ENCODE measurements at regions not wholly inside any gene's neighbourhood (a gene's known extent, or its start where the extent isn't known, plus 50 kb on each side); places are given as distances from the start of the nearest gene placed in this dataset.

- ATAC-seq: no peak
- DNase-seq (ENCODE audit: low spot score): no peak
Measured at GRCh38 chr2:58532641-58533040, 291.5 kb upstream of the FANCL start.

GRCh38 chr2:58527647-58528046, 286.5 kb upstream of the FANCL start:
- no peak for DNase-seq (ENCODE audit: low spot score)
- no peak for ATAC-seq

- ATAC-seq: no peak
Measured at GRCh38 chr2:58521803-58522554, 280.9 kb upstream of the FANCL start.

GRCh38 chr2:58520903-58521302, 279.8 kb upstream of the FANCL start:
- ATAC-seq (no peak), DNase-seq (ENCODE audit: low spot score) (no peak)

More at GRCh38 chr2:58521803-58522554, 280.9 kb upstream of the FANCL start:
- DNase-seq (ENCODE audit: low spot score): no peak

- ATAC-seq (no peak), DNase-seq (ENCODE audit: low spot score) (no peak)
Measured at GRCh38 chr2:58517881-58518280, 276.8 kb upstream of the FANCL start.

- DNase-seq (ENCODE audit: low spot score) (no peak), ATAC-seq (no peak)
Measured at GRCh38 chr2:58516695-58517094, 275.6 kb upstream of the FANCL start.

GRCh38 chr2:58515827-58516573, 274.9 kb upstream of the FANCL start:
- no peak for ATAC-seq
- DNase-seq (ENCODE audit: low spot score): no peak

GRCh38 chr2:58514252-58514651, 273.1 kb upstream of the FANCL start:
- ATAC-seq (no peak), DNase-seq (ENCODE audit: low spot score) (no peak)

- no peak for ATAC-seq
Measured at GRCh38 chr2:58512878-58513277, 271.8 kb upstream of the FANCL start.

GRCh38 chr2:58508006-58508405, 266.9 kb upstream of the FANCL start:
- DNase-seq (ENCODE audit: low spot score): no peak
- ATAC-seq: no peak

More at GRCh38 chr2:58512878-58513277, 271.8 kb upstream of the FANCL start:
- no peak for DNase-seq (ENCODE audit: low spot score)

GRCh38 chr2:58503918-58504317, 262.8 kb upstream of the FANCL start:
- ATAC-seq: no peak

GRCh38 chr2:58502931-58503330, 261.8 kb upstream of the FANCL start:
- ATAC-seq (no peak), DNase-seq (ENCODE audit: low spot score) (no peak)

More at GRCh38 chr2:58503918-58504317, 262.8 kb upstream of the FANCL start:
- no peak for DNase-seq (ENCODE audit: low spot score)

GRCh38 chr2:58501371-58502160, 260.4 kb upstream of the FANCL start:
- DNase-seq (ENCODE audit: low spot score) (no peak), ATAC-seq (no peak)

GRCh38 chr2:58497168-58497567, 256.0 kb upstream of the FANCL start:
- DNase-seq (ENCODE audit: low spot score) (no peak), ATAC-seq (no peak)

GRCh38 chr2:58495806-58496205, 254.7 kb upstream of the FANCL start:
- no peak for DNase-seq (ENCODE audit: low spot score)
- ATAC-seq: no peak

- DNase-seq (ENCODE audit: low spot score) (no peak), ATAC-seq (no peak)
Measured at GRCh38 chr2:58494071-58494501, 253.0 kb upstream of the FANCL start.

GRCh38 chr2:58484629-58485028, 243.5 kb upstream of the FANCL start:
- no peak for DNase-seq (ENCODE audit: low spot score)

GRCh38 chr2:58484221-58484620, 243.1 kb upstream of the FANCL start:
- ATAC-seq: no peak
- DNase-seq (ENCODE audit: low spot score): no peak

More at GRCh38 chr2:58484629-58485028, 243.5 kb upstream of the FANCL start:
- ATAC-seq: no peak

GRCh38 chr2:58483307-58483706, 242.2 kb upstream of the FANCL start:
- ATAC-seq: no peak

GRCh38 chr2:58481670-58482069, 240.5 kb upstream of the FANCL start:
- no peak for DNase-seq (ENCODE audit: low spot score)
- no peak for ATAC-seq

More at GRCh38 chr2:58483307-58483706, 242.2 kb upstream of the FANCL start:
- no peak for DNase-seq (ENCODE audit: low spot score)

GRCh38 chr2:58480141-58480540, 239.0 kb upstream of the FANCL start:
- DNase-seq (ENCODE audit: low spot score) (no peak), ATAC-seq (no peak)

Measured in left lobe of liver (tissue), 2 donors.